ACHN (cell line): ENCODE measurements at regions not wholly inside any gene's neighbourhood (a gene's known extent, or its start where the extent isn't known, plus 50 kb on each side); places are given as distances from the start of the nearest gene placed in this dataset.
"Not testable (repeated sequence)": the region's sequence is repeated elsewhere in the genome, so short reads cannot be mapped to it uniquely, and the experiment has no call there.

Experiments
- DNase-seq: peaks from one replicate; pipeline ENCODE4 v3.0.0-alpha.2; 2015
- in situ Hi-C: cut with HindIII; loops from 2 replicates; pipeline ENCODE4 v1.10.0; 2017; ENCODE audit warnings: low sequenced_read_pairs, low pct_ligation_motif_present, low pct_unique_long_range_greater_than_20kb

- DNase-seq, result peak; percentile 11
- in situ Hi-C loops, result no loop called here
These were observed 54.8 kb upstream of the HMGB1 start for GRCh38 chr13:30520571-30520970.

GRCh38 chr13:30523211-30523610, 57.5 kb upstream of the HMGB1 start:
- in situ Hi-C loops, result no loop called here
- DNase-seq, result peak; percentile 8

GRCh38 chr13:30523817-30524216, 58.1 kb upstream of the HMGB1 start:
- DNase-seq, in situ Hi-C loops: not testable (repeated sequence)

GRCh38 chr13:30525212-30525611, 59.5 kb upstream of the HMGB1 start:
- DNase-seq, in situ Hi-C loops: not testable (repeated sequence)

GRCh38 chr13:30526612-30527495, 61.1 kb upstream of the HMGB1 start:
- in situ Hi-C loops, result no loop called here
- no peak for DNase-seq

- DNase-seq, result no peak
- in situ Hi-C loops, result no loop called here
These were observed 63.5 kb upstream of the HMGB1 start for GRCh38 chr13:30529085-30529834.

GRCh38 chr13:30535046-30535445, 69.3 kb upstream of the HMGB1 start:
- in situ Hi-C loops, result no loop called here
- DNase-seq, result no peak

- DNase-seq, result no peak
- in situ Hi-C loops, result no loop called here
These were observed 72.4 kb upstream of the USPL1 start for GRCh38 chr13:30545320-30545719.

GRCh38 chr13:30548046-30548445, 69.7 kb upstream of the USPL1 start:
- DNase-seq, in situ Hi-C loops: not testable (repeated sequence)

- in situ Hi-C loops, result no loop called here
- DNase-seq, result peak; percentile 52
These were observed 66.5 kb upstream of the USPL1 start for GRCh38 chr13:30551189-30551588.

- no peak for DNase-seq
- in situ Hi-C loops, result no loop called here
These were observed 65.2 kb upstream of the USPL1 start for GRCh38 chr13:30552567-30552966.

- DNase-seq, result no peak
- in situ Hi-C loops, result no loop called here
These were observed 58.4 kb upstream of the USPL1 start for GRCh38 chr13:30559274-30559673.

- DNase-seq, result no peak
- in situ Hi-C loops, result no loop called here
These were observed 57.5 kb upstream of the USPL1 start for GRCh38 chr13:30560212-30560611.

- in situ Hi-C loops, result no loop called here
- DNase-seq, result peak; percentile 24
These were observed 56.2 kb upstream of the USPL1 start for GRCh38 chr13:30561511-30561910.

GRCh38 chr13:30564489-30564888, 53.2 kb upstream of the USPL1 start:
- in situ Hi-C loops, result no loop called here
- no peak for DNase-seq

GRCh38 chr13:30565658-30566057, 52.1 kb upstream of the USPL1 start:
- DNase-seq, result no peak

GRCh38 chr13:30567072-30567471, 50.6 kb upstream of the USPL1 start:
- in situ Hi-C loops, result no loop called here
- no peak for DNase-seq

More at GRCh38 chr13:30565658-30566057, 52.1 kb upstream of the USPL1 start:
- in situ Hi-C loops, result no loop called here
